Gastrocnemius medialis (tissue), 4 donors: ENCODE measurements at regions not wholly inside any gene's neighbourhood (a gene's known extent, or its start where the extent isn't known, plus 50 kb on each side); places are given as distances from the start of the nearest gene placed in this dataset.

Experiments
- ATAC-seq, 2 donors: fragments of 150-250 bp; one replicate each; pipeline ENCODE4 v1.9.1; 2016
- DNase-seq, 2 donors: peaks; one replicate each; pipeline ENCODE4 v3.0.0-alpha.2; 2019
- H3K27ac ChIP-seq, 4 donors: fragments of 200-600 bp; sonication (generic); 1 replicate in 1 of 4; 2 replicates in 3 of 4; pipeline ENCODE4 v1.5.1; 2016 to 2018; ENCODE audit warnings: mild to moderate bottlenecking in 2 of 4, moderate library complexity in 1 of 4
- H3K27me3 ChIP-seq, 3 donors: fragments of 200-600 bp; sonication (generic) in 2 of 3; 1 replicate in 1 of 3; 2 replicates in 2 of 3; pipeline versions ENCODE4 v1.5.1 to v1.6.0; 2016 to 2019; ENCODE audit warnings: mild to moderate bottlenecking in 1 of 3, moderate library complexity in 1 of 3
- H3K36me3 ChIP-seq, 2 donors: fragments of 200-600 bp; sonication (generic) in 1 of 2; one replicate each; pipeline ENCODE4 v1.5.1; 2017 to 2018
- H3K4me1 ChIP-seq, 2 donors: fragments of 200-600 bp; sonication (generic) in 1 of 2; one replicate each; pipeline ENCODE4 v1.5.1; 2016 to 2017; ENCODE audit warnings: mild to moderate bottlenecking in 2 of 2
- H3K4me3 ChIP-seq, 4 donors: fragments of 200-600 bp; sonication (generic) in 3 of 4; 1 replicate in 1 of 4; 2 replicates in 3 of 4; pipeline ENCODE4 v1.5.1; 2016 to 2019; ENCODE audit warnings: mild to moderate bottlenecking in 2 of 4
- H3K9me3 ChIP-seq, 3 donors: fragments of 200-600 bp; sonication (generic) in 2 of 3; 1 replicate in 1 of 3; 2 replicates in 2 of 3; pipeline ENCODE4 v1.5.1; 2016 to 2019
- POLR2A ChIP-seq, 2 donors: fragments of 450-650 bp; IDR thresholded peaks; one replicate each; pipeline ENCODE4 v1.6.1; 2017; ENCODE audit warnings: antibody characterized with exemption in 2 of 2, mild to moderate bottlenecking in 2 of 2, moderate library complexity in 2 of 2
- in situ Hi-C, 4 donors: fragments of 200-750 bp; cut with MboI; loops; one replicate each; pipeline versions ENCODE4 v1.15.0 to v1.8.0; 2017; ENCODE audit warnings: low sequenced_read_pairs in 4 of 4
- intact Hi-C: fragments of 100-400 bp; cut with DNase I; formaldehyde crosslinking; loops from one replicate; pipeline ENCODE4 v1.15.1; 2023; ENCODE audit warnings: low total_unique reads
- TF ChIP-seq, protein P1 (sequence below), 5 experiments: fragments of 450-650 bp in 3 of 5; fragments of 200-600 bp in 2 of 5; sonication (generic) in 2 of 5; IDR thresholded peaks in 4 of 5; conservative IDR thresholded peaks in 1 of 5; 1 replicate in 4 of 5; 2 replicates in 1 of 5; pipeline ENCODE4 v1.5.1; 2016 to 2019; ENCODE audit warnings: antibody characterized with exemption in 5 of 5, mild to moderate bottlenecking in 3 of 5, moderate library complexity in 3 of 5

DNA sequence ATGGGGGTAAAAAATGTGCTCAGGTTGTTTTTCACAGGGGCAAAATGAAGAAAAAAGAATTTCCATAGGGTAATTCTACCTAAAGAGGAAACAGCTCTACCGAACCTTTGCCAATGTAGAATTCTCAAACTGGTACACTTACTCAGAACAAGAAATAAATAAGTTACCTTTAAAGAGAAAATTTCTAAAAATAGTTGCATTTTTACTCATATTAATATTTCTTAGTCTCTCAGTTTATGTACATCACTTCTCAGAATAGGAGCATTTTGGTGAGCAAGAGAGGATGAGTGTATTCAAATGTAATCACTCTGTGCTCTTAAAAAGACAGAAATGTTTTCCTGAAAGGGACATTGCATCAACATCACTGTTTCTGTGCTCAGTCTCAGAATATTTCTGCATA, 574.7 kb upstream of the SLC8A1 start:
- H3K27me3 ChIP-seq: no peaks in the 10 kb centered on the region
- TF ChIP-seq, protein P1, sequence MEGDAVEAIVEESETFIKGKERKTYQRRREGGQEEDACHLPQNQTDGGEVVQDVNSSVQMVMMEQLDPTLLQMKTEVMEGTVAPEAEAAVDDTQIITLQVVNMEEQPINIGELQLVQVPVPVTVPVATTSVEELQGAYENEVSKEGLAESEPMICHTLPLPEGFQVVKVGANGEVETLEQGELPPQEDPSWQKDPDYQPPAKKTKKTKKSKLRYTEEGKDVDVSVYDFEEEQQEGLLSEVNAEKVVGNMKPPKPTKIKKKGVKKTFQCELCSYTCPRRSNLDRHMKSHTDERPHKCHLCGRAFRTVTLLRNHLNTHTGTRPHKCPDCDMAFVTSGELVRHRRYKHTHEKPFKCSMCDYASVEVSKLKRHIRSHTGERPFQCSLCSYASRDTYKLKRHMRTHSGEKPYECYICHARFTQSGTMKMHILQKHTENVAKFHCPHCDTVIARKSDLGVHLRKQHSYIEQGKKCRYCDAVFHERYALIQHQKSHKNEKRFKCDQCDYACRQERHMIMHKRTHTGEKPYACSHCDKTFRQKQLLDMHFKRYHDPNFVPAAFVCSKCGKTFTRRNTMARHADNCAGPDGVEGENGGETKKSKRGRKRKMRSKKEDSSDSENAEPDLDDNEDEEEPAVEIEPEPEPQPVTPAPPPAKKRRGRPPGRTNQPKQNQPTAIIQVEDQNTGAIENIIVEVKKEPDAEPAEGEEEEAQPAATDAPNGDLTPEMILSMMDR (IDR thresholded peaks at IDR 0.05 in 4 of 5, conservative IDR thresholded peaks at IDR 0.05 in 1 of 5): no peak
- no peak for TF ChIP-seq POLR2A (IDR thresholded peaks at IDR 0.05)
- no peaks in the 10 kb centered on the region for H3K9me3 ChIP-seq
- no peaks in the 10 kb centered on the region for H3K4me1 ChIP-seq
- no peak for DNase-seq
- H3K27ac ChIP-seq: no peak overlapping the region
- no peak overlapping the region for H3K4me3 ChIP-seq
- in situ Hi-C loops: no loop called here
- no peak for ATAC-seq
- no peaks in the 10 kb centered on the region for H3K36me3 ChIP-seq
- intact Hi-C loops: no loop called here

DNA sequence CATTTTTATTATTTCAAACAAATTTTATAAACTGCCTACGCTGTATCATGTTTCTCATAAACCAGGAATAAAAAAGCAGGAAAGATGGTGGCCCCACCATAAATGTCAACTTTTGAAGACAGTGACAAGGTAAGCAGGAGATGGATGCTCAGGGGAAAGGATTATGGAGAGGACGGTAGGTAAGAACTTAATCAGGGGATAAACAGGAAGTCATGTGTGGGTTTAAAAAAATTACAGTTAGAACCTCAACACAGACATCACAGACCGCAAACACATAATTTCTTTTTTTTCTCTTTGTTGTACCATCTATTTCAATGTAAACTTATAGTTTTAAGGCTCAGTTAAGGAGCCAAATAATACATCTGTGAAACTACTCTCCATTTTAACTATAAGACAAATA, 575.2 kb upstream of the SLC8A1 start:
- TF ChIP-seq POLR2A (IDR thresholded peaks at IDR 0.05): no peak
- TF ChIP-seq, protein P1 (IDR thresholded peaks at IDR 0.05 in 4 of 5, conservative IDR thresholded peaks at IDR 0.05 in 1 of 5): no peak
- no peak for DNase-seq
- H3K36me3 ChIP-seq: no peaks in the 10 kb centered on the region
- H3K4me3 ChIP-seq: no peak overlapping the region
- no peaks in the 10 kb centered on the region for H3K4me1 ChIP-seq
- H3K27ac ChIP-seq: no peak overlapping the region
- no peak for ATAC-seq
- no peaks in the 10 kb centered on the region for H3K9me3 ChIP-seq
- intact Hi-C loops (no loop called here), in situ Hi-C loops (no loop called here)
- H3K27me3 ChIP-seq: no peaks in the 10 kb centered on the region

DNA sequence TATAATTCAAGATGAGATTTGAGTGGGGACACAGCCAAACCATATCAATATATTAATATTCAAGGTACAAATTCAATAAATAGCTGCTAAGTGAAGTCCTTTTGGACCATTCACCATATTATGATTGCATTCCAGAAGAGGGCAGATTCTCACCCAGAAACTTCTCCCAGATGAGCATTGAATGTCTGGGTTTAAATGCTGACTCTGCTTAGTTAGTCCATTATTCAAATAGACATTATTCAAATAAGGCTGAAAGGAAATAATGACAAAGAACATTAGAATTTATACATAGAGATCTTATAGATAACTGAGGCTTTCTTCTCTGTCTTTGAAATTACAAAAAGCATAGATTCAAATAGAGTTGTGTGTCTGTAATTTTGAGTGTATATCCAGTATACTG, 579.4 kb upstream of the SLC8A1 start:
- H3K36me3 ChIP-seq: no peaks in the 10 kb centered on the region
- in situ Hi-C loops (no loop called here), intact Hi-C loops (no loop called here)
- H3K9me3 ChIP-seq: no peaks in the 10 kb centered on the region
- H3K27me3 ChIP-seq: no peaks in the 10 kb centered on the region
- DNase-seq (no peak), ATAC-seq (no peak)
- TF ChIP-seq, protein P1 (IDR thresholded peaks at IDR 0.05 in 4 of 5, conservative IDR thresholded peaks at IDR 0.05 in 1 of 5): no peak
- no peak for TF ChIP-seq POLR2A (IDR thresholded peaks at IDR 0.05)
- H3K4me1 ChIP-seq: no peaks in the 10 kb centered on the region
- no peak overlapping the region for H3K4me3 ChIP-seq
- no peak overlapping the region for H3K27ac ChIP-seq

DNA sequence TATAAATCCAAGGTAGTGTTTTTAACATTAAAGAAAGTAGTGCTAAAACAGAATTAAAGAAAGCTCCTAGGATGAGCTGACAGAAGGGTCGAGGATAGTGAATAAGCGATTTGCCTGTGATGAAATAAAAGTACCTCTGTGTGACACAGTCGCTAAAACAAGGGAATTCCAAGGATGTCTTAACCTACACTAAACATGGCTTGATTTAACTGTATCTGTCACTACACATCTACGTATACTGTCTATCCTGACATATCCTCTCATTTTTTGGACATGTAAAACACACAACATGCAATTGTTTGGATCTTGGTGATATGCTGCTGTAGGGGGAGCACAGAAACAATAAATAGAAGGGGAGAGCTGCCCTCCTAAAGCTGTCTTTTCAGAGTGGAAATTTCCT, 580.8 kb upstream of the SLC8A1 start:
- in situ Hi-C loops: no loop called here
- H3K4me3 ChIP-seq: no peak overlapping the region
- TF ChIP-seq, protein P1 (IDR thresholded peaks at IDR 0.05 in 4 of 5, conservative IDR thresholded peaks at IDR 0.05 in 1 of 5): no peak
- H3K9me3 ChIP-seq: no peaks in the 10 kb centered on the region
- H3K4me1 ChIP-seq: no peaks in the 10 kb centered on the region
- H3K27me3 ChIP-seq: no peaks in the 10 kb centered on the region
- intact Hi-C loops: no loop called here
- ATAC-seq (no peak), DNase-seq (no peak)
- H3K27ac ChIP-seq: no peak overlapping the region
- no peaks in the 10 kb centered on the region for H3K36me3 ChIP-seq

DNA sequence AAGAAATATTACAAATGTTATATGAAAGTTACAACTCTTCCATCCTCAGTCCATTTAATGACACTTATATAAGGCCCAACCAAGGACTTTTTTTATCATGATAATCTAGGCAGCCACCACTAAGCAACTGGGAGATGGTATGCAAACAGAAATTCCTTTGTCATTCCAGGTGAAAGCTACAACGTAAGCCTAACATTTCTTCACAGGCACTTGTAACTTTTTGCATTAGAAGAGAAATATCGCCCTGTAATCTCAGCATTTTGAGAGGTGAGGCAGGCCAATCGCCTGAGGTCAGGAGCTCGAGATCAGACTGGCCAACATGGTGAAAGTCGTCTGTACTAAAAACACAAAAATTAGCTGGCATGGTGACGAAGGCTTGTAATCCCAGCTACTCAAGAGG, 581.2 kb upstream of the SLC8A1 start:
- H3K36me3 ChIP-seq: no peaks in the 10 kb centered on the region
- no peak for DNase-seq
- H3K27me3 ChIP-seq: no peaks in the 10 kb centered on the region
- no peaks in the 10 kb centered on the region for H3K4me1 ChIP-seq
- H3K9me3 ChIP-seq: no peaks in the 10 kb centered on the region
- intact Hi-C loops: no loop called here
- TF ChIP-seq, protein P1 (IDR thresholded peaks at IDR 0.05 in 4 of 5, conservative IDR thresholded peaks at IDR 0.05 in 1 of 5): no peak
- TF ChIP-seq POLR2A (IDR thresholded peaks at IDR 0.05): no peak
- H3K27ac ChIP-seq: no peak overlapping the region
- H3K4me3 ChIP-seq: no peak overlapping the region
- in situ Hi-C loops: no loop called here
- no peak for ATAC-seq
